ENCODE measurements at regions not wholly inside any gene's neighbourhood (a gene's known extent, or its start where the extent isn't known, plus 50 kb on each side); places are given as distances from the start of the nearest gene placed in this dataset.

GRCh38 chr7:145313551-145313950, 477.7 kb upstream of the TPK1 start:
- POLR2A ChIA-PET, result no interaction called here
- H3K79me2 ChIP-seq (ENCODE audit: control insufficient read depth, insufficient read depth, low read length), result no peaks in the 10 kb centered on the region
- no peak overlapping the region for H3K4me3 Mint-ChIP-seq
- intact Hi-C loops (cut with micrococcal nuclease), result no loop called here
- CTCF ChIA-PET, result no interaction called here
- no peak overlapping the region for H3K9ac ChIP-seq (ENCODE audit: low read length)
- H3K9me3 Mint-ChIP-seq (ENCODE audit: insufficient read depth), result no peaks in the 10 kb centered on the region
- DNase-seq (no peak), ATAC-seq (ENCODE audit: low read depth) (no peak)
- no peak overlapping the region for H3K27ac ChIP-seq (ENCODE audit: low read length in 2 of 2)
- H3K9me3 ChIP-seq (ENCODE audit: control extremely low read depth in 1 of 3, control insufficient read depth in 2 of 3, insufficient read depth in 1 of 3, low read length in 2 of 3), result peaks cover 0 to 9% (median 0%) of the 10 kb centered on the region in 3 donors
- H3K27me3 ChIP-seq (replicated peaks in 1 of 4; ENCODE audit: control extremely low read depth in 1 of 4, control insufficient read depth in 3 of 4, insufficient read depth in 4 of 4, low read length in 3 of 4), result no peaks in the 10 kb centered on the region
- H3K4me2 ChIP-seq (replicated peaks; ENCODE audit: low read depth, low read length, poor library complexity, severe bottlenecking), result no peak overlapping the region
- H3K27me3 Mint-ChIP-seq, result no peaks in the 10 kb centered on the region
- no peak overlapping the region for H2AFZ ChIP-seq (ENCODE audit: insufficient read depth, low read depth, low read length, poor library complexity, severe bottlenecking)
- TF ChIP-seq CTCF (IDR thresholded peaks at IDR 0.05), result no peak
- no peaks in the 10 kb centered on the region for H4K20me1 ChIP-seq (ENCODE audit: control insufficient read depth, insufficient read depth, low read length, poor library complexity, severe bottlenecking)
- no peak overlapping the region for H3K27ac Mint-ChIP-seq
- WGBS (ENCODE audit: insufficient coverage), result no CpG with 5 or more reads among the region's 2 CpGs
- no peaks in the 10 kb centered on the region for H3K4me1 Mint-ChIP-seq
- H3K4me3 ChIP-seq (ENCODE audit: control extremely low read depth in 1 of 5, extremely low read depth in 1 of 5, insufficient read depth in 1 of 5, low read depth in 2 of 5, low read length in 4 of 5), result no peak overlapping the region
- no peaks in the 10 kb centered on the region for H3K4me1 ChIP-seq (ENCODE audit: control insufficient read depth in 2 of 2, insufficient read depth in 2 of 2, low read length in 2 of 2)
- no peaks in the 10 kb centered on the region for H3K36me3 ChIP-seq (replicated peaks in 1 of 2; ENCODE audit: control extremely low read depth in 1 of 2, control insufficient read depth in 1 of 2, extremely low read depth in 1 of 2, insufficient read depth in 2 of 2, low read length in 1 of 2)

GRCh38 chr7:145293754-145294153, 457.9 kb upstream of the TPK1 start:
- Histone ChIP-seq H3K4me2 (replicated peaks; ENCODE audit: low read depth, low read length, poor library complexity, severe bottlenecking) (no peak overlapping the region), H3K27ac (ENCODE audit: low read length in 2 of 2) (no peak overlapping the region), H3K79me2 (ENCODE audit: control insufficient read depth, insufficient read depth, low read length) (no peaks in the 10 kb centered on the region), H3K36me3 (replicated peaks in 1 of 2; ENCODE audit: control extremely low read depth in 1 of 2, control insufficient read depth in 1 of 2, extremely low read depth in 1 of 2, insufficient read depth in 2 of 2, low read length in 1 of 2) (no peaks in the 10 kb centered on the region), H3K27me3 (replicated peaks in 1 of 4; ENCODE audit: control extremely low read depth in 1 of 4, control insufficient read depth in 3 of 4, insufficient read depth in 4 of 4, low read length in 3 of 4) (no peaks in the 10 kb centered on the region), H3K9me3 (ENCODE audit: control extremely low read depth in 1 of 3, control insufficient read depth in 2 of 3, insufficient read depth in 1 of 3, low read length in 2 of 3) (no peaks in the 10 kb centered on the region), H2AFZ (ENCODE audit: insufficient read depth, low read depth, low read length, poor library complexity, severe bottlenecking) (no peak overlapping the region), H4K20me1 (ENCODE audit: control insufficient read depth, insufficient read depth, low read length, poor library complexity, severe bottlenecking) (no peaks in the 10 kb centered on the region), H3K4me3 (ENCODE audit: control extremely low read depth in 1 of 5, extremely low read depth in 1 of 5, insufficient read depth in 1 of 5, low read depth in 2 of 5, low read length in 4 of 5) (no peak overlapping the region), H3K9ac (ENCODE audit: low read length) (no peak overlapping the region), H3K4me1 (ENCODE audit: control insufficient read depth in 2 of 2, insufficient read depth in 2 of 2, low read length in 2 of 2) (no peaks in the 10 kb centered on the region)
- H3K9me3 Mint-ChIP-seq (ENCODE audit: insufficient read depth), result no peaks in the 10 kb centered on the region
- H3K4me1 Mint-ChIP-seq, result no peaks in the 10 kb centered on the region
- intact Hi-C loops (cut with micrococcal nuclease), result no loop called here
- CTCF ChIA-PET, result no interaction called here
- WGBS (ENCODE audit: insufficient coverage), result no CpG with 5 or more reads among the region's 1 CpG
- POLR2A ChIA-PET, result no interaction called here
- H3K27me3 Mint-ChIP-seq, result no peaks in the 10 kb centered on the region
- no peak for TF ChIP-seq EZH2 (IDR thresholded peaks at IDR 0.05; ENCODE audit: borderline replicate concordance, insufficient read depth, low read depth, low read length, poor library complexity, severe bottlenecking)
- DNase-seq (no peak), ATAC-seq (ENCODE audit: low read depth) (no peak)
- no peak overlapping the region for H3K27ac Mint-ChIP-seq
- H3K4me3 Mint-ChIP-seq, result no peak overlapping the region
